Loucy (cell line): ENCODE measurements at regions not wholly inside any gene's neighbourhood (a gene's known extent, or its start where the extent isn't known, plus 50 kb on each side); places are given as distances from the start of the nearest gene placed in this dataset.

Experiments
- H2AFZ ChIP-seq: fragments of 200-600 bp; sonication (generic); 2 replicates; pipeline ENCODE4 v1.6.0; 2016; ENCODE audit warnings: antibody characterized with exemption, mild to moderate bottlenecking, low read length, moderate library complexity
- H3F3A ChIP-seq: fragments of 200-600 bp; 2 replicates; pipeline ENCODE4 v1.6.0; 2016; ENCODE audit warnings: antibody characterized with exemption, low read depth, mild to moderate bottlenecking
- H3K27me3 ChIP-seq: fragments of 200-600 bp; sonication (generic); 2 replicates; pipeline ENCODE4 v1.6.1; 2014; ENCODE audit warnings: low read length, mild to moderate bottlenecking; ENCODE audit not compliant: insufficient read depth, poor library complexity, severe bottlenecking
- H3K36me3 ChIP-seq: fragments of 200-600 bp; sonication (generic); 2 replicates; pipeline ENCODE4 v1.6.1; 2016; ENCODE audit warnings: low read length; ENCODE audit not compliant: insufficient read depth
- H3K4me1 ChIP-seq: fragments of 200-600 bp; sonication (generic); 2 replicates; pipeline ENCODE4 v1.5.1; 2014; ENCODE audit warnings: low read length, mild to moderate bottlenecking; ENCODE audit not compliant: insufficient read depth, poor library complexity, severe bottlenecking
- H3K4me2 ChIP-seq: fragments of 200-600 bp; sonication (generic); 2 replicates; pipeline ENCODE4 v1.6.0; 2014; ENCODE audit warnings: antibody characterized with exemption, low read length, low read depth, mild to moderate bottlenecking; ENCODE audit not compliant: poor library complexity, severe bottlenecking
- H3K4me3 ChIP-seq: fragments of 200-600 bp; sonication (generic); 2 replicates; pipeline ENCODE4 v1.5.1; 2014; ENCODE audit warnings: low read length, mild to moderate bottlenecking, mixed read lengths; ENCODE audit not compliant: poor library complexity, severe bottlenecking
- H3K79me2 ChIP-seq: fragments of 200-600 bp; sonication (generic); 2 replicates; pipeline ENCODE4 v1.6.1; 2014; ENCODE audit warnings: low read length; ENCODE audit not compliant: insufficient read depth
- H3K9ac ChIP-seq: fragments of 200-600 bp; sonication (generic); 2 replicates; pipeline ENCODE4 v1.6.0; 2014; ENCODE audit warnings: mild to moderate bottlenecking, low read depth, low read length, moderate library complexity; ENCODE audit not compliant: poor library complexity, severe bottlenecking
- H3K9me2 ChIP-seq: fragments of 200-600 bp; sonication (generic); replicated peaks from 2 replicates; pipeline ENCODE4 v1.6.1; 2016; ENCODE audit warnings: low read depth, low read length, mixed read lengths
- H3K9me3 ChIP-seq: fragments of 200-600 bp; sonication (generic); 2 replicates; pipeline ENCODE4 v1.6.1; 2014; ENCODE audit warnings: mild to moderate bottlenecking, antibody characterized with exemption, low read length, low read depth; ENCODE audit not compliant: insufficient read depth
- H4K20me1 ChIP-seq: fragments of 200-600 bp; sonication (generic); 2 replicates; pipeline ENCODE4 v1.6.0; 2014; ENCODE audit warnings: antibody characterized with exemption, low read length, mild to moderate bottlenecking; ENCODE audit not compliant: insufficient read depth, poor library complexity, severe bottlenecking
- EZH2phosphoT487 ChIP-seq: fragments of 200-600 bp; IDR thresholded peaks from 2 replicates; pipeline ENCODE4 v1.6.1; 2018; ENCODE audit warnings: antibody characterized with exemption, mild to moderate bottlenecking, moderate library complexity, borderline replicate concordance
- TF ChIP-seq, protein P1 (sequence below): fragments of 200-600 bp; sonication (generic); conservative IDR thresholded peaks from 2 replicates; pipeline ENCODE4 v1.5.1; 2014; ENCODE audit warnings: mild to moderate bottlenecking, antibody characterized with exemption, low read length

DNA sequence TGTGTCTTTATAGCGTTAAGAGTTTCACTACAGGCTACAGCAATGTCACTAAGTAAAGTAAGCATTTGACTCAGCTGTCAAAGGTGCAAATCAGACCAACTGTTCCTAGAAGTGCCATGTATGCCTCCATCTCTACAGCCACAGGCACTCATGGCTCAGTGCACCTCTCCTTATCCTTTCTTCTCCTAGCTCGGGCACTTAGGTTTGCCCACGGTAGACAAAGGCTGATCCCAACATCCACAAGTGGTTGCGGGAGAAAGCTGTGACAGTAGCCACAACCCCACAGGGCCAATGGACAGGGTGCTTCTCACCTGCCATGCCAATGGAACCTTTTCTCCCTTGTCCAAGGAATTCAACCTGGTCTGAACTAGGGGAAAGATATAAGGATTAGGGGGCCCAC, 228.5 kb upstream of the EXOC2 start:
- H3K9me3 ChIP-seq, result peaks cover 21% of the 10 kb centered on the region; the same call in 1 of the 2 replicates

DNA sequence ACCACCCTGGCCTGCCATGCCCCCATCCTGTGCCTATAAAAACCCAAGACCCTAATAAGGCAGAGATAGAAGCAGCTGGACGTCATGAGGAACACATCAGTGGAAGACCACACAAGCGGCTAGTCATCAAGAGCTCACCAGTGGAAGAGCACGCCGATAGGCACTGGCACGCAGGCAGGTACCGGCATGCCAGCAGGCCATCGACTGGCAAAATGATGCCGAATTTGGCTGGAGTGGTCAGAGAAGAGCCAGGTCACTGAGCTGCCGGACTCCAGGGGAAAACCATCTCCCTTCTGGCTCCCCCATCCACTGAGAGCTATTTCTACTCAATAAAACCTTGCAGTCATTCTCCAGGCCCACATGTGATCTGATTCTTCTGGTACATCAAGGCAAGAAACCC, 227.6 kb upstream of the EXOC2 start:
- Histone ChIP-seq H3K4me2 (no peak overlapping the region), H3K9ac (no peak overlapping the region), H3K36me3 (no peaks in the 10 kb centered on the region), H3K4me3 (no peak overlapping the region), H2AFZ (no peak overlapping the region), H3K79me2 (no peaks in the 10 kb centered on the region), H3K9me3 (peaks cover 21% of the 10 kb centered on the region; the same call in 1 of the 2 replicates), H4K20me1 (no peaks in the 10 kb centered on the region), H3F3A (no peaks in the 10 kb centered on the region), H3K9me2 (no peaks in the 10 kb centered on the region), H3K27me3 (no peaks in the 10 kb centered on the region), H3K4me1 (no peaks in the 10 kb centered on the region)
- TF ChIP-seq, protein P1, sequence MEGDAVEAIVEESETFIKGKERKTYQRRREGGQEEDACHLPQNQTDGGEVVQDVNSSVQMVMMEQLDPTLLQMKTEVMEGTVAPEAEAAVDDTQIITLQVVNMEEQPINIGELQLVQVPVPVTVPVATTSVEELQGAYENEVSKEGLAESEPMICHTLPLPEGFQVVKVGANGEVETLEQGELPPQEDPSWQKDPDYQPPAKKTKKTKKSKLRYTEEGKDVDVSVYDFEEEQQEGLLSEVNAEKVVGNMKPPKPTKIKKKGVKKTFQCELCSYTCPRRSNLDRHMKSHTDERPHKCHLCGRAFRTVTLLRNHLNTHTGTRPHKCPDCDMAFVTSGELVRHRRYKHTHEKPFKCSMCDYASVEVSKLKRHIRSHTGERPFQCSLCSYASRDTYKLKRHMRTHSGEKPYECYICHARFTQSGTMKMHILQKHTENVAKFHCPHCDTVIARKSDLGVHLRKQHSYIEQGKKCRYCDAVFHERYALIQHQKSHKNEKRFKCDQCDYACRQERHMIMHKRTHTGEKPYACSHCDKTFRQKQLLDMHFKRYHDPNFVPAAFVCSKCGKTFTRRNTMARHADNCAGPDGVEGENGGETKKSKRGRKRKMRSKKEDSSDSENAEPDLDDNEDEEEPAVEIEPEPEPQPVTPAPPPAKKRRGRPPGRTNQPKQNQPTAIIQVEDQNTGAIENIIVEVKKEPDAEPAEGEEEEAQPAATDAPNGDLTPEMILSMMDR, result no peak
- TF ChIP-seq EZH2phosphoT487, result no peak

More for the DNA sequence above, 228.5 kb upstream of the EXOC2 start:
- Histone ChIP-seq H2AFZ (no peak overlapping the region), H3K9me2 (no peaks in the 10 kb centered on the region), H3K4me3 (no peak overlapping the region), H3K4me1 (no peaks in the 10 kb centered on the region), H3K4me2 (no peak overlapping the region), H4K20me1 (no peaks in the 10 kb centered on the region), H3K9ac (no peak overlapping the region), H3F3A (no peaks in the 10 kb centered on the region), H3K27me3 (no peaks in the 10 kb centered on the region), H3K36me3 (no peaks in the 10 kb centered on the region), H3K79me2 (no peaks in the 10 kb centered on the region)
- TF ChIP-seq, protein P1, result no peak
- no peak for TF ChIP-seq EZH2phosphoT487

DNA sequence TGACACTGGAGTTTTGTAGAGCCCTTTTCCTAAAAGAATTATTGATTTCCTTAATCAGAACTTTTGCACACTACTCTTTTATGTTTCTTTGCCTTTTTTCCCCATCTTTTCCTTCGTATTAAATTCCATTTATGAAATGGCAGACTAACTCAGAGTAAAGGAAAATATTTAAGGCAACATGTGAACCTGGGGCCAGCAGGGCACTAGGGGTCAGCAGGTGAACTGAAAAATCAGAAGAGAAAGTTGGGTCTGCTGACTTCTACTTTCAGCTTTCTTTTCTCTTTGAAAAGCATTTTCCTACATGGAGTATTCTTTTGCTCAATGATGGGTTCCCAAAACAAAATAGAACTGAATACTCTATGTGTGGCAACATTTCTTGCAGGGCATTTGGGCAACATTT, 226.6 kb upstream of the EXOC2 start:
- no peaks in the 10 kb centered on the region for H3K27me3 ChIP-seq
- no peaks in the 10 kb centered on the region for H3K36me3 ChIP-seq
- no peak overlapping the region for H2AFZ ChIP-seq
- no peaks in the 10 kb centered on the region for H3K9me2 ChIP-seq
- H3K9me3 ChIP-seq, result peaks cover 18% of the 10 kb centered on the region; the same call in 1 of the 2 replicates
- no peak overlapping the region for H3K9ac ChIP-seq
- no peak overlapping the region for H3K4me3 ChIP-seq
- no peaks in the 10 kb centered on the region for H4K20me1 ChIP-seq
- H3K4me2 ChIP-seq, result no peak overlapping the region
- no peaks in the 10 kb centered on the region for H3F3A ChIP-seq
- TF ChIP-seq EZH2phosphoT487, result no peak
- TF ChIP-seq, protein P1, result no peak
- H3K79me2 ChIP-seq, result no peaks in the 10 kb centered on the region
- no peaks in the 10 kb centered on the region for H3K4me1 ChIP-seq
